ENCODE measurements at regions not wholly inside any gene's neighbourhood (a gene's known extent, or its start where the extent isn't known, plus 50 kb on each side); places are given as distances from the start of the nearest gene placed in this dataset.

GRCh38 chr20:58011947-58012610, 216.4 kb downstream of the ANKRD60 start:
- dilution Hi-C loops (cut with MboI; ENCODE audit: extremely low pct_ligation_motif_present, low sequenced_read_pairs): no loop called here
- no peak for FAIRE-seq

DNA sequence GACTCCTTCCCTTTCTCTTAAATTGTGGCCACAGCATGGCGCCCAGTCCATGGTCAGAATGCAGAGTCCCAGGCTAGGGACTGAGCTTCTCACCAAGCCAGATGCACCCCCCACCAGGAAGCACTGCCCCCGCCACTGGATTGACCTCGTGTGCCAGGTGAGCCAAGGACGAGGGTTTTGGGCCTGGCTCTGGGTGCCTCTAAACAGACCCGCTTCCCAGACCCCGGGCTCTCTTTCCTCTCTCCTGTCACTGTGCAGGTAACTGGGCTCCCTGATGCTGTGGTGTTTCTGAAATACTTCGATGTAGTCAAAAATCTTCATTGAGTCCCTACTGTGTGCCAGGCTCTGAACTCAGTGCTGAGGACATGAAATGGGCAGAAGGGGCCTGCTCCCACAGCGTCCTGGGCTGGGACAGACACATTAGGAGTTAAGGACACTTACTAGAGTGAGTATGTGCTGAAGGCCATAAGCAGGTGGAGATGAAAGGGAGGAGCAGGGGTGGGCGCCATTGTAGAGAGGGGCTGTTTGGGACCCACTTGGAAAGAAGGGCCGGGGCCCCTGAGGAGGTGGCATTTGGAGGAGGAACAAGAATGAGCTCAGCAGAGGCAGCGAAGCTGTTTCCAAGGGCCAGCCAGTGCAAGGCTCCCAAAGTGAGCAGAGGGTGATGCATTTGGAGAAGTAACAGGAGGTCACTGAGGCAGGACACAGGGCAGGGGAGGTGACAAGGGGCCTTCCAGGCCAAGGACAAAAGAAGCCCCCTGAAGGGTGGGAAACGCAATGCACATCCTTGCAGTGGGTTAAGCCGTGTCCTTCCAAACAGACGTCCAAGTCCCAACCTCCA, 217.1 kb downstream of the ANKRD60 start:
- H3K4me1 ChIP-seq (ENCODE audit: control insufficient read depth, extremely low read depth, insufficient read depth, low read length): peaks cover 14% of the 10 kb centered on the region
- no peak overlapping the region for H3K4me3 ChIP-seq (ENCODE audit: control insufficient read depth in 2 of 3, extremely low read depth in 1 of 3, insufficient read depth in 2 of 3, low read depth in 1 of 3, low read length in 3 of 3)
- no peak overlapping the region for H3K9ac ChIP-seq (ENCODE audit: control insufficient read depth, extremely low read depth, insufficient read depth, low read length)
- no peaks in the 10 kb centered on the region for H4K20me1 ChIP-seq (ENCODE audit: control insufficient read depth, extremely low read depth, insufficient read depth, low read length)
- peaks cover 15% of the 10 kb centered on the region for H3K27me3 ChIP-seq (ENCODE audit: control insufficient read depth, extremely low read depth, insufficient read depth, low read length)
- no peak overlapping the region for H2AFZ ChIP-seq (ENCODE audit: control insufficient read depth, low read length)
- H3K36me3 ChIP-seq (ENCODE audit: control insufficient read depth in 2 of 2, extremely low read depth in 1 of 2, insufficient read depth in 2 of 2, low read length in 2 of 2): no peaks in the 10 kb centered on the region
- no peaks in the 10 kb centered on the region for H3K79me2 ChIP-seq (ENCODE audit: control insufficient read depth, insufficient read depth, low read length)
- no peaks in the 10 kb centered on the region for H3K9me1 ChIP-seq (ENCODE audit: control insufficient read depth, extremely low read depth, insufficient read depth, low read length)
- H3K4me2 ChIP-seq (ENCODE audit: control insufficient read depth, extremely low read depth, insufficient read depth, low read depth, low read length): no peak overlapping the region
- H3K27ac ChIP-seq (ENCODE audit: control insufficient read depth, insufficient read depth, low read length): no peak overlapping the region
- dilution Hi-C loops (cut with MboI; ENCODE audit: extremely low pct_ligation_motif_present, low sequenced_read_pairs): no loop called here
- no peak for TF ChIP-seq EZH2 (IDR thresholded peaks at IDR 0.05; ENCODE audit: low read length)
- no peak for TF ChIP-seq CTCF (optimal IDR thresholded peaks at IDR 0.05 in 1 of 3, IDR thresholded peaks at IDR 0.05 in 1 of 3, conservative IDR thresholded peaks at IDR 0.05 in 1 of 3; ENCODE audit: extremely low read depth in 1 of 3, insufficient read depth in 2 of 3, low read length in 3 of 3)
- no peak for DNase-seq (ENCODE audit: low read depth, low spot score)
- FAIRE-seq: no peak
- H3K9me3 ChIP-seq (ENCODE audit: control insufficient read depth, low read depth, low read length): peaks cover 2% of the 10 kb centered on the region

More at GRCh38 chr20:58011947-58012610, 216.4 kb downstream of the ANKRD60 start:
- Histone ChIP-seq H4K20me1 (ENCODE audit: control insufficient read depth, extremely low read depth, insufficient read depth, low read length) (no peaks in the 10 kb centered on the region), H3K9me1 (ENCODE audit: control insufficient read depth, extremely low read depth, insufficient read depth, low read length) (no peaks in the 10 kb centered on the region), H3K36me3 (ENCODE audit: control insufficient read depth in 2 of 2, extremely low read depth in 1 of 2, insufficient read depth in 2 of 2, low read length in 2 of 2) (no peaks in the 10 kb centered on the region), H3K79me2 (ENCODE audit: control insufficient read depth, insufficient read depth, low read length) (no peaks in the 10 kb centered on the region), H2AFZ (ENCODE audit: control insufficient read depth, low read length) (no peak overlapping the region), H3K4me3 (ENCODE audit: control insufficient read depth in 2 of 3, extremely low read depth in 1 of 3, insufficient read depth in 2 of 3, low read depth in 1 of 3, low read length in 3 of 3) (no peak overlapping the region), H3K4me1 (ENCODE audit: control insufficient read depth, extremely low read depth, insufficient read depth, low read length) (peaks cover 21% of the 10 kb centered on the region), H3K9ac (ENCODE audit: control insufficient read depth, extremely low read depth, insufficient read depth, low read length) (no peak overlapping the region), H3K9me3 (ENCODE audit: control insufficient read depth, low read depth, low read length) (peaks cover 2% of the 10 kb centered on the region), H3K4me2 (ENCODE audit: control insufficient read depth, extremely low read depth, insufficient read depth, low read depth, low read length) (no peak overlapping the region), H3K27me3 (ENCODE audit: control insufficient read depth, extremely low read depth, insufficient read depth, low read length) (peaks cover 15% of the 10 kb centered on the region), H3K27ac (ENCODE audit: control insufficient read depth, insufficient read depth, low read length) (no peak overlapping the region)
- no peak for DNase-seq (ENCODE audit: low read depth, low spot score)
- TF ChIP-seq CTCF (optimal IDR thresholded peaks at IDR 0.05 in 1 of 3, IDR thresholded peaks at IDR 0.05 in 1 of 3, conservative IDR thresholded peaks at IDR 0.05 in 1 of 3; ENCODE audit: extremely low read depth in 1 of 3, insufficient read depth in 2 of 3, low read length in 3 of 3) (no peak), EZH2 (IDR thresholded peaks at IDR 0.05; ENCODE audit: low read length) (no peak)
